AG04449 (cell line): ENCODE measurements at regions not wholly inside any gene's neighbourhood (a gene's known extent, or its start where the extent isn't known, plus 50 kb on each side); places are given as distances from the start of the nearest gene placed in this dataset.

Source experiments
- CTCF ChIA-PET: fragments of 350-600 bp; formaldehyde crosslinking; extraction: SDS; loops from one replicate; lab custom pipeline; 2021; ENCODE audit warnings: antibody characterized with exemption; lab: Yijun Ruan, JAX
- POLR2A ChIA-PET: fragments of 400-600, 350-600 bp; formaldehyde crosslinking; extraction: SDS; loops from one replicate; lab custom pipeline; 2020; ENCODE audit warnings: antibody characterized with exemption, inconsistent platforms; lab: Yijun Ruan, JAX
- DNase-seq: peaks from one replicate; pipeline ENCODE4 v3.0.0-alpha.2; 2010; ENCODE audit warnings: low read depth, low spot score
- H3K4me3 ChIP-seq: 2 replicates; pipeline ENCODE4 v1.5.1; 2011; ENCODE audit warnings: low read depth, mild to moderate bottlenecking, control low read depth, low read length
- CTCF ChIP-seq: IDR thresholded peaks from one replicate; pipeline ENCODE4 v1.5.1; 2011; ENCODE audit warnings: mild to moderate bottlenecking, moderate library complexity, low read length, control low read depth, inconsistent platforms; ENCODE audit not compliant: insufficient read depth; ENCODE audit errors: missing control alignments

DNA sequence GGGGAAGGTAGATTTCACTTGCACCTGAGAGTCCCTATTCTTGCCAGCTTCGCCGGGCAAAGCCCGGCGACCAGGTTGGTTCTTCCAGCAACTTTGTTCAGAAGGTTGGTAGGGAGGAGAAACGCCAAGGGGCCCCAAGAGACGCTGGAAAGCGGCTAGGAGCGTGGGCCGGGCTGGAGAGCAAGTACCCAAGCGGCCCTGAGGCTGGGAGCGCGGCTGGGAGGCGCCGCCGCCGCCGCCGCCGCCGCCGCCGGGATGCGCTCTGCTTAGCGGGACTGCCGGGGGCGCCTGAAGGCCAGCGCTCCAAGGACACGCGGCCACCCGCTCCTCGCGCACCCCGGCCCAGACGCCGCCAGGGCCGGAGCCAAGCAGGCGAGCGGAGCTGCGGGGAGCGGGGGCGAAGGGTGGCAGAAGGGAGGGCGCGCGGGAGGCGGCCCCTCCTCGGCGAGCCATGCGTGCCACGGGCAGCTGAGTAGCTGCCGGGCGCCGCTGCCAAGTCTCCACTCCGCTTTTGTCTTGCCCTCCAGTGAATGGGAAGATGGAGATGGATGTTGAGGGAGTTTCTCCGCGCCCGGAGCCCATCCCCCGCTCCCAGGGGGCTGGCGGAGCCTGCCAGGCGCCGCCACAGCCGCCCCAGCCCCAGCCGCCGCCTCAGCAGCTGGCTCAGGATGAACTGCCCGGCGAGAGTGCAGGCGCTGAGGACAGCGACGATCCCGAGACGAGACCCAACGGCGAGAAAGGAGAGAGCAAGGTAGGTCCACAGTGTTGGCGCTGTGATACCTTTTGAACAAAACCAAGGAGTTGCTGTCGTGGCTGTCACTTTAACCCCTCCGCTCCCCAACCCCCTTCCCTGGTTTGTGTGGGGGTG, 227.4 kb upstream of the AZI2 start:
- CTCF ChIA-PET: no interaction called here
- no peak for DNase-seq
- H3K4me3 ChIP-seq: peak overlapping the region; percentile 32
- POLR2A ChIA-PET: no interaction called here
- TF ChIP-seq CTCF: no peak

GRCh38 chr3:28576614-28577200, 228.1 kb upstream of the AZI2 start:
- DNase-seq: no peak
- POLR2A ChIA-PET: no interaction called here
- H3K4me3 ChIP-seq: no peak overlapping the region

GRCh38 chr3:28577941-28578500, 229.4 kb upstream of the AZI2 start:
- no peak for DNase-seq
- no peak overlapping the region for H3K4me3 ChIP-seq
- ChIA-PET POLR2A (no interaction called here), CTCF (no interaction called here)
- no peak for TF ChIP-seq CTCF

More at GRCh38 chr3:28576614-28577200, 228.1 kb upstream of the AZI2 start:
- CTCF ChIA-PET: no interaction called here
- no peak for TF ChIP-seq CTCF

GRCh38 chr3:28586325-28586724, 237.7 kb upstream of the AZI2 start:
- CTCF ChIA-PET: no interaction called here
- no peak for DNase-seq
- H3K4me3 ChIP-seq: no peak overlapping the region
- POLR2A ChIA-PET: no interaction called here
- TF ChIP-seq CTCF: no peak

DNA sequence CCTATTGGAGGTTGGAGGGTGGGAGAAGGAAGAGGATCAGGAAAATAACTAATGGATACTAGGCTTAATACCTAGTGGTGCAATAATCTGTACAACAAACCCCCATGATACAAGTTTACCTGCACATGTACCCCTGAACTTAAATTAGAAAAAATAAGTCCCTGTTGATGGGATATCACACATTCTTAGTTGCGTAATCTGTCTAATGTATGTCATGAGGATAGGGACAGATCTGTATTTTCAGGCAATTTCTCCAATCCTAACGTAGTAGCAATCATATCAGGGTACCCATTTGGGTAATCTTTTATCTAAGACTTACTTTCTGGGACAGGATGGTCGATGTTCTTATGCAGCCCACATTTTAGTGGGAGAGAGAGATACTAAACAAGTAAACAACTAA, 239.1 kb upstream of the AZI2 start:
- TF ChIP-seq CTCF: no peak
- ChIA-PET POLR2A (no interaction called here), CTCF (no interaction called here)
- H3K4me3 ChIP-seq: no peak overlapping the region
- no peak for DNase-seq

- ChIA-PET POLR2A (no interaction called here), CTCF (no interaction called here)
- no peak for TF ChIP-seq CTCF
- no peak overlapping the region for H3K4me3 ChIP-seq
- DNase-seq: no peak
Measured at GRCh38 chr3:28590216-28590615, 241.6 kb upstream of the AZI2 start.
